OCI-LY7 (cell line): ENCODE measurements at regions not wholly inside any gene's neighbourhood (a gene's known extent, or its start where the extent isn't known, plus 50 kb on each side); places are given as distances from the start of the nearest gene placed in this dataset.

Experiments
- CTCF ChIP-seq: fragments of 200-600 bp; sonication (generic); conservative IDR thresholded peaks from 2 replicates; pipeline ENCODE4 v1.5.1; 2014; ENCODE audit warnings: mild to moderate bottlenecking, antibody characterized with exemption, low read length, moderate library complexity, mixed read lengths
- EZH2phosphoT487 ChIP-seq: fragments of 200-600 bp; sonication (generic); IDR thresholded peaks from 2 replicates; pipeline ENCODE4 v1.6.1; 2018; ENCODE audit warnings: low read depth, borderline replicate concordance, mild to moderate bottlenecking, mixed run types, antibody characterized with exemption, low read length, moderate library complexity, mixed read lengths

- no peak for TF ChIP-seq CTCF
- TF ChIP-seq EZH2phosphoT487 = no peak
These were observed 285.0 kb downstream of the ASMT start for GRCh38 chrX:1899841-1900240.
